K562 (cell line): ENCODE measurements at regions not wholly inside any gene's neighbourhood (a gene's known extent, or its start where the extent isn't known, plus 50 kb on each side); places are given as distances from the start of the nearest gene placed in this dataset.

Experiments
- CSDE1 ChIP-seq, 2 experiments: fragments of 450-650 bp; IDR thresholded peaks; 2 replicates each; pipeline ENCODE4 v1.6.1; 2016; ENCODE audit warnings: mild to moderate bottlenecking in 1 of 2
- ERF ChIP-seq: fragments of 450-650 bp; formaldehyde crosslinking; IDR thresholded peaks from 2 replicates; pipeline ENCODE4 v1.4.0; 2020; ENCODE audit warnings: mild to moderate bottlenecking, mixed read lengths
- POLR2A ChIP-seq: fragments of 450-650 bp; conservative IDR thresholded peaks from 2 replicates; pipeline ENCODE4 v1.6.1; 2016
- RNF2 ChIP-seq: sonication (generic); IDR thresholded peaks from 2 replicates; pipeline ENCODE4 v1.6.1; 2016
- TEAD4 ChIP-seq, 2 experiments: sonication (generic) in 1 of 2; formaldehyde crosslinking in 1 of 2; IDR thresholded peaks; 2 replicates each; pipeline versions ENCODE4 v1.6.1 to v1.8.0; 2012 to 2022; ENCODE audit warnings: borderline replicate concordance in 1 of 2, inconsistent platforms in 1 of 2, low read length in 1 of 2, mild to moderate bottlenecking in 1 of 2, missing genetic modification reagents in 1 of 2
- ZNF175 ChIP-seq: fragments of 200-800 bp; sonication (Bioruptor generic); IDR thresholded peaks from 2 replicates; pipeline ENCODE4 v1.6.1; 2016; ENCODE audit warnings: low read depth, mild to moderate bottlenecking, missing genetic modification characterization, missing compliant biosample characterization
- TF ChIP-seq, protein P1 (sequence below): sonication (generic); formaldehyde crosslinking; IDR thresholded peaks from 2 replicates; pipeline ENCODE4 v1.8.1; 2023; ENCODE audit warnings: mild to moderate bottlenecking, missing genetic modification reagents
- TF ChIP-seq, protein P2 (sequence below): sonication (generic); formaldehyde crosslinking; IDR thresholded peaks from 2 replicates; pipeline ENCODE4 v1.5.0; 2020; ENCODE audit warnings: missing genetic modification reagents
- TF ChIP-seq, protein P3 (sequence below): fragments of 200-800 bp; sonication (Bioruptor generic); IDR thresholded peaks from 2 replicates; pipeline ENCODE4 v1.6.1; 2017; ENCODE audit warnings: missing genetic modification characterization, missing compliant biosample characterization
- TF ChIP-seq, protein P4 (sequence below), 2 experiments: fragments of 450-650 bp; formaldehyde crosslinking in 1 of 2; IDR thresholded peaks; 2 replicates each; pipeline versions ENCODE4 v1.4.0 to v1.6.1; 2014 to 2020; ENCODE audit warnings: mild to moderate bottlenecking in 2 of 2, borderline replicate concordance in 1 of 2, low read depth in 1 of 2
- TF ChIP-seq, protein P5 (sequence below): sonication (generic); formaldehyde crosslinking; IDR thresholded peaks from 2 replicates; pipeline ENCODE4 v1.8.1; 2022; ENCODE audit warnings: missing genetic modification reagents
- TF ChIP-seq, protein P6 (sequence below), 2 experiments: fragments of 450-650 bp in 1 of 2; sonication (generic) in 1 of 2; formaldehyde crosslinking in 1 of 2; IDR thresholded peaks in 1 of 2; conservative IDR thresholded peaks in 1 of 2; 2 replicates each; pipeline versions ENCODE4 v1.6.1 to v1.8.1; 2016 to 2023; ENCODE audit warnings: mild to moderate bottlenecking in 2 of 2, moderate library complexity in 2 of 2, inconsistent platforms in 1 of 2, missing genetic modification reagents in 1 of 2
- TF ChIP-seq, protein P7 (sequence below): sonication (generic); formaldehyde crosslinking; IDR thresholded peaks from 2 replicates; pipeline ENCODE4 v1.9.0; 2022; ENCODE audit warnings: mild to moderate bottlenecking, missing genetic modification reagents

DNA sequence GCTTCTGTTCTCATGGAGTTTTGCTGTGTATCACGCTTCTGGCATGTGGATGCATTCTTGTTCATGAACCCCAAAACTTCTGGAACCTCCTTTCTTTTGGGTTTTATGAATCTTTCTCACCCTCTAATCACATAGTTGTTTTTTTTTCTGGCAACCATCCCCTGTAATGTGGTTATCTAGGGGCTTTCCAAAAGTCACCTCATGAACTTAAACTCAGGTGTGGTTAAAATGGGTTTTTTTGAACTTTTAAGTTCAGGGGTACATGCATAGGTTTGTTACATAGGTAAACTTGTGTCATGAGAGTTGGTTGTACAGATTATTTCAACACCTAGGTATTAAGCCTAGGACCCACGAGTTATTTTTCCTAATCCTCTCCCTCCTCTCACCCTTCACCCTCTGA is 1099.4 kb upstream of the SLIT2 start:
- TF ChIP-seq ZNF175, result no peak
- TF ChIP-seq, protein P1, sequence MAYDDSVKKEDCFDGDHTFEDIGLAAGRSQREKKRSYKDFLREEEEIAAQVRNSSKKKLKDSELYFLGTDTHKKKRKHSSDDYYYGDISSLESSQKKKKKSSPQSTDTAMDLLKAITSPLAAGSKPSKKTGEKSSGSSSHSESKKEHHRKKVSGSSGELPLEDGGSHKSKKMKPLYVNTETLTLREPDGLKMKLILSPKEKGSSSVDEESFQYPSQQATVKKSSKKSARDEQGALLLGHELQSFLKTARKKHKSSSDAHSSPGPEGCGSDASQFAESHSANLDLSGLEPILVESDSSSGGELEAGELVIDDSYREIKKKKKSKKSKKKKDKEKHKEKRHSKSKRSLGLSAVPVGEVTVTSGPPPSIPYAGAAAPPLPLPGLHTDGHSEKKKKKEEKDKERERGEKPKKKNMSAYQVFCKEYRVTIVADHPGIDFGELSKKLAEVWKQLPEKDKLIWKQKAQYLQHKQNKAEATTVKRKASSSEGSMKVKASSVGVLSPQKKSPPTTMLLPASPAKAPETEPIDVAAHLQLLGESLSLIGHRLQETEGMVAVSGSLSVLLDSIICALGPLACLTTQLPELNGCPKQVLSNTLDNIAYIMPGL (CRISPR knock-in tag), result no peak
- TF ChIP-seq, protein P2, sequence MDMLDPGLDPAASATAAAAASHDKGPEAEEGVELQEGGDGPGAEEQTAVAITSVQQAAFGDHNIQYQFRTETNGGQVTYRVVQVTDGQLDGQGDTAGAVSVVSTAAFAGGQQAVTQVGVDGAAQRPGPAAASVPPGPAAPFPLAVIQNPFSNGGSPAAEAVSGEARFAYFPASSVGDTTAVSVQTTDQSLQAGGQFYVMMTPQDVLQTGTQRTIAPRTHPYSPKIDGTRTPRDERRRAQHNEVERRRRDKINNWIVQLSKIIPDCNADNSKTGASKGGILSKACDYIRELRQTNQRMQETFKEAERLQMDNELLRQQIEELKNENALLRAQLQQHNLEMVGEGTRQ, result no peak
- TF ChIP-seq, protein P3, sequence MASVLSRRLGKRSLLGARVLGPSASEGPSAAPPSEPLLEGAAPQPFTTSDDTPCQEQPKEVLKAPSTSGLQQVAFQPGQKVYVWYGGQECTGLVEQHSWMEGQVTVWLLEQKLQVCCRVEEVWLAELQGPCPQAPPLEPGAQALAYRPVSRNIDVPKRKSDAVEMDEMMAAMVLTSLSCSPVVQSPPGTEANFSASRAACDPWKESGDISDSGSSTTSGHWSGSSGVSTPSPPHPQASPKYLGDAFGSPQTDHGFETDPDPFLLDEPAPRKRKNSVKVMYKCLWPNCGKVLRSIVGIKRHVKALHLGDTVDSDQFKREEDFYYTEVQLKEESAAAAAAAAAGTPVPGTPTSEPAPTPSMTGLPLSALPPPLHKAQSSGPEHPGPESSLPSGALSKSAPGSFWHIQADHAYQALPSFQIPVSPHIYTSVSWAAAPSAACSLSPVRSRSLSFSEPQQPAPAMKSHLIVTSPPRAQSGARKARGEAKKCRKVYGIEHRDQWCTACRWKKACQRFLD (CRISPR knock-in tag), result no peak
- TF ChIP-seq, protein P4, sequence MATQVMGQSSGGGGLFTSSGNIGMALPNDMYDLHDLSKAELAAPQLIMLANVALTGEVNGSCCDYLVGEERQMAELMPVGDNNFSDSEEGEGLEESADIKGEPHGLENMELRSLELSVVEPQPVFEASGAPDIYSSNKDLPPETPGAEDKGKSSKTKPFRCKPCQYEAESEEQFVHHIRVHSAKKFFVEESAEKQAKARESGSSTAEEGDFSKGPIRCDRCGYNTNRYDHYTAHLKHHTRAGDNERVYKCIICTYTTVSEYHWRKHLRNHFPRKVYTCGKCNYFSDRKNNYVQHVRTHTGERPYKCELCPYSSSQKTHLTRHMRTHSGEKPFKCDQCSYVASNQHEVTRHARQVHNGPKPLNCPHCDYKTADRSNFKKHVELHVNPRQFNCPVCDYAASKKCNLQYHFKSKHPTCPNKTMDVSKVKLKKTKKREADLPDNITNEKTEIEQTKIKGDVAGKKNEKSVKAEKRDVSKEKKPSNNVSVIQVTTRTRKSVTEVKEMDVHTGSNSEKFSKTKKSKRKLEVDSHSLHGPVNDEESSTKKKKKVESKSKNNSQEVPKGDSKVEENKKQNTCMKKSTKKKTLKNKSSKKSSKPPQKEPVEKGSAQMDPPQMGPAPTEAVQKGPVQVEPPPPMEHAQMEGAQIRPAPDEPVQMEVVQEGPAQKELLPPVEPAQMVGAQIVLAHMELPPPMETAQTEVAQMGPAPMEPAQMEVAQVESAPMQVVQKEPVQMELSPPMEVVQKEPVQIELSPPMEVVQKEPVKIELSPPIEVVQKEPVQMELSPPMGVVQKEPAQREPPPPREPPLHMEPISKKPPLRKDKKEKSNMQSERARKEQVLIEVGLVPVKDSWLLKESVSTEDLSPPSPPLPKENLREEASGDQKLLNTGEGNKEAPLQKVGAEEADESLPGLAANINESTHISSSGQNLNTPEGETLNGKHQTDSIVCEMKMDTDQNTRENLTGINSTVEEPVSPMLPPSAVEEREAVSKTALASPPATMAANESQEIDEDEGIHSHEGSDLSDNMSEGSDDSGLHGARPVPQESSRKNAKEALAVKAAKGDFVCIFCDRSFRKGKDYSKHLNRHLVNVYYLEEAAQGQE (IDR thresholded peaks at IDR 0.05; ENCODE audit: borderline replicate concordance), result no peak
- TF ChIP-seq, protein P4 (CRISPR knock-in tag; IDR thresholded peaks at IDR 0.05; ENCODE audit: low read depth), result no peak
- TF ChIP-seq, protein P5, sequence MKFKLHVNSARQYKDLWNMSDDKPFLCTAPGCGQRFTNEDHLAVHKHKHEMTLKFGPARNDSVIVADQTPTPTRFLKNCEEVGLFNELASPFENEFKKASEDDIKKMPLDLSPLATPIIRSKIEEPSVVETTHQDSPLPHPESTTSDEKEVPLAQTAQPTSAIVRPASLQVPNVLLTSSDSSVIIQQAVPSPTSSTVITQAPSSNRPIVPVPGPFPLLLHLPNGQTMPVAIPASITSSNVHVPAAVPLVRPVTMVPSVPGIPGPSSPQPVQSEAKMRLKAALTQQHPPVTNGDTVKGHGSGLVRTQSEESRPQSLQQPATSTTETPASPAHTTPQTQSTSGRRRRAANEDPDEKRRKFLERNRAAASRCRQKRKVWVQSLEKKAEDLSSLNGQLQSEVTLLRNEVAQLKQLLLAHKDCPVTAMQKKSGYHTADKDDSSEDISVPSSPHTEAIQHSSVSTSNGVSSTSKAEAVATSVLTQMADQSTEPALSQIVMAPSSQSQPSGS, result no peak
- TF ChIP-seq TEAD4 (IDR thresholded peaks at IDR 0.05; ENCODE audit: low read length), result no peak
- TF ChIP-seq TEAD4 (CRISPR knock-in tag; IDR thresholded peaks at IDR 0.05; ENCODE audit: borderline replicate concordance), result no peak
- TF ChIP-seq RNF2, result no peak
- TF ChIP-seq, protein P6, sequence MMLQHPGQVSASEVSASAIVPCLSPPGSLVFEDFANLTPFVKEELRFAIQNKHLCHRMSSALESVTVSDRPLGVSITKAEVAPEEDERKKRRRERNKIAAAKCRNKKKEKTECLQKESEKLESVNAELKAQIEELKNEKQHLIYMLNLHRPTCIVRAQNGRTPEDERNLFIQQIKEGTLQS (IDR thresholded peaks at IDR 0.05), result no peak
- TF ChIP-seq, protein P6 (CRISPR knock-in tag; conservative IDR thresholded peaks at IDR 0.05), result no peak
- no peak for TF ChIP-seq POLR2A
- no peak for TF ChIP-seq ERF (CRISPR knock-in tag)
- TF ChIP-seq CSDE1 (IDR thresholded peaks at IDR 0.05), result no peak
- TF ChIP-seq, protein P7, sequence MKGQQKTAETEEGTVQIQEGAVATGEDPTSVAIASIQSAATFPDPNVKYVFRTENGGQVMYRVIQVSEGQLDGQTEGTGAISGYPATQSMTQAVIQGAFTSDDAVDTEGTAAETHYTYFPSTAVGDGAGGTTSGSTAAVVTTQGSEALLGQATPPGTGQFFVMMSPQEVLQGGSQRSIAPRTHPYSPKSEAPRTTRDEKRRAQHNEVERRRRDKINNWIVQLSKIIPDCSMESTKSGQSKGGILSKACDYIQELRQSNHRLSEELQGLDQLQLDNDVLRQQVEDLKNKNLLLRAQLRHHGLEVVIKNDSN (CRISPR knock-in tag), result no peak
